Activated CD4-positive, alpha-beta T cell treated with anti-CD3 and anti-CD28 coated beads, Interleukin-2, amount 50 U/mL, for 24 hours (primary cell): ENCODE measurements at regions not wholly inside any gene's neighbourhood (a gene's known extent, or its start where the extent isn't known, plus 50 kb on each side); places are given as distances from the start of the nearest gene placed in this dataset.

Experiments
- DNase-seq, 2 donors: peaks; one replicate each; pipeline ENCODE4 v3.0.0-alpha.2; 2020; ENCODE audit warnings: low read depth in 1 of 2, low spot score in 1 of 2

DNA sequence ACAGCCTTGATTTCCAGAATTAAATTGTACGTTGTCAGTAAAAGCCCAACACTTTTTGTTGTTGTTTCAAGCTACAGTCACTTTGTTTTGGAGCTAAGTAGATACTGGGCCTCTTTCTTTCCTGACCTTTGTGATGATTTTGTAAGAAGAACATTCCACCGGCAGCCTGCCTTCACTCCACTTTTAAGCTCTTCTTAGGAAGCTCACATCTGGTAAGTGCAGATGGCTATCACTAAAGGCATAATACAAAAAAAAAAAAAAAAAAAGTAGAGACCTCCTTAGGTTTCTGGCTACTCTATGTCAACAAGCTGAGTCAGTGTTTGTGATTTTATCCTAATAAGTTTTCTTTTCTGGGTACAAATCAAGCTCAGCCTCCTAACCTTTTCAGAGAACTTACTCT lies 1922.1 kb upstream of the WWC1 start:
- DNase-seq, result no peak

GRCh38 chr5:166369807-166370206 lies 1921.6 kb upstream of the WWC1 start:
- DNase-seq, result no peak

GRCh38 chr5:166370928-166371690 lies 1920.3 kb upstream of the WWC1 start:
- no peak for DNase-seq

DNA sequence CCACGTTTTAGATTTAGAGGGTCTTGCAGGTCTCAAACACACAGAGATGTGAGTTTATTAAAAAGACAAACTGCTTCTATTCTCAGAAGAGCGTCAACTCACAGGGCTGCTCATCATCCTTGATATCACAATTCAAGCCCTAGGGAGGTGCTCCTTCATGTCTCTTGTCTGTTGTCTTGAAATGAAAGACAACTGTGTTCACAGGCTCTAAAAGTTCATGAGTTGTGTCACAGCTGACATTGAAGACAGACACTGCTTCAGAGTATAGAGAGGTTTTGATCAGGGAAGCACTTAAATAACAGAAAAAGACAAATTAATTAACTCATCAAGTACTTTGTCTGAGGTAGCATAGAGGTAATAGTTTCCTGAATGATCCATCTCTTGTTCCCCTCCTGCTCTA lies 1917.6 kb upstream of the WWC1 start:
- no peak for DNase-seq

DNA sequence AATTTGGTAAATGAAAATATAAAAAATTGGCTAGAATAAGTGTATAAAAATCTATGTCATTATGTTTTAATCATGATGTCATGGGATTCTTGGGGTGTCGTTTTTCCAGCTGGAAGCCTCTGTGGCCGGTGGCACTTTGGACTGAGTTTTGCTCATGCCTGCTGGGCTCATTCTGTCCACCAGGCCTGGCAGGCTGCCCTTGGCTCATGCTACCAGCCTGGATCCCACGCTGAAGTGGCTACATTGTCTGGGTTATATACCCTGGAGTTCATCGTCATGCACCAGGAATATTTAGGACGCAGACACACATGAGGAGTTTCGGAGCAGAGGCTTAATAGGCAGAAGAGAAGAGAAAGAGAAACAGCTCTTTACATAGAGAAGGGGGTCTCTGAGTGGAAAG lies 1913.7 kb upstream of the WWC1 start:
- no peak for DNase-seq

GRCh38 chr5:166379517-166379916 lies 1911.9 kb upstream of the WWC1 start:
- no peak for DNase-seq

- no peak for DNase-seq
These were observed 1909.4 kb upstream of the WWC1 start for GRCh38 chr5:166382031-166382430.

- no peak for DNase-seq
These were observed 1893.3 kb upstream of the WWC1 start for GRCh38 chr5:166398131-166398530.

DNA sequence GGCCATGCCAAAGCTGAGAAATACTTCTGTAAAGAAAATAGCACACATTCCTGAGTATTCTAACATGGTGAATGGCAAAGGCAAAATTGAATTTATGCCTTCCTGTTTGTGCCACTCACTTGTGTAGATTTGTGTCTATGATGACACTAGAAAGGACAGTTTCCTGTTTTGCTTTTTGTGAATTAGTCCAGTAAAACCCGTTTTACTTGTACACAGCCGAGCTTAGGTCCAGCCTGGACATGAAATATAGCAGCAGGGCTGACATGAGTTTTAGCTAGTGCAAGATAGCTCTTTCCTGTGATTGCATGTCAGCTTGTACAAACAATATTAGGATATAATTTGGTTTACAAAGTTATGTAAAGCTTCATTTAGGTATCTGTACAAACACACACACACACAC lies 1891.7 kb upstream of the WWC1 start:
- DNase-seq, result no peak

DNA sequence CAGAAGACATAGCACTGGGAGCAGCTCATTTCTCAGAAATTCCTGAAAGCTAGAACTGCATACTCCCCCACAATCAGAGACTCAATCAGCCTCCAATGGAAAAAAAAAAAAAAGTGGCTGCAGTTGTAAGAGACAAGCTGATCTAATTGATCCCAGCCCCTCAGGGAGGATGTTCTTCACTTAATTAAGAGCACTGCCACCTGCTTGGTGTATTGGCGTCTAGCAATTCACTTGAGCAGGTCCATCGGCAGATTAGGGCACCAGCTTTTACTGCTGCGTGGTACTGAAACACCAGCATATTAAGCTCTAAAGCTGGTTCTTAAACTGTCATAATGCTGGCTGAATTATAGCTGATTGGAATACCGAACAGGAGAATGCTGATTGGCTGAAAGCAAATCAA lies 1890.1 kb upstream of the WWC1 start:
- no peak for DNase-seq

DNA sequence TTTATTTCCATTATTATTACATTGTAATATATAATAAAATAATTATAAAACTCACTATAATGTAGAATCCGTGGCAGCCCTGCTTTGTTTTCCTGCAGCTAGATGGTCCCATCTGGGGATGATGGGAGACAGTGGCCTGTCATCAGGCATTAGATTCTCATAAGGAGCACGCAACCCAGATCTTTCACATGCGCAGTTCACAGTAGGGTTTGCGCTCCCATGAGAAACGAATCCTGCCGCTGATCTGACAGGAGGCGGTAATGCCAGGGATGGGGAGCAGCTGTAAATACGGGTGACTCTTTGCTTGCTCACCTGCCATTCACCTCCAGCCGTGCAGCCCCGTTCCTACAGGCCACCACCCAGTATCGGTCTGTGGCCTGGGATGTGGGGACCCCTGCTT lies 1879.3 kb upstream of the WWC1 start:
- DNase-seq, result no peak

- no peak for DNase-seq
These were observed 1864.2 kb upstream of the WWC1 start for GRCh38 chr5:166427211-166427610.

- no peak for DNase-seq
These were observed 1863.1 kb upstream of the WWC1 start for GRCh38 chr5:166428264-166428803.

DNA sequence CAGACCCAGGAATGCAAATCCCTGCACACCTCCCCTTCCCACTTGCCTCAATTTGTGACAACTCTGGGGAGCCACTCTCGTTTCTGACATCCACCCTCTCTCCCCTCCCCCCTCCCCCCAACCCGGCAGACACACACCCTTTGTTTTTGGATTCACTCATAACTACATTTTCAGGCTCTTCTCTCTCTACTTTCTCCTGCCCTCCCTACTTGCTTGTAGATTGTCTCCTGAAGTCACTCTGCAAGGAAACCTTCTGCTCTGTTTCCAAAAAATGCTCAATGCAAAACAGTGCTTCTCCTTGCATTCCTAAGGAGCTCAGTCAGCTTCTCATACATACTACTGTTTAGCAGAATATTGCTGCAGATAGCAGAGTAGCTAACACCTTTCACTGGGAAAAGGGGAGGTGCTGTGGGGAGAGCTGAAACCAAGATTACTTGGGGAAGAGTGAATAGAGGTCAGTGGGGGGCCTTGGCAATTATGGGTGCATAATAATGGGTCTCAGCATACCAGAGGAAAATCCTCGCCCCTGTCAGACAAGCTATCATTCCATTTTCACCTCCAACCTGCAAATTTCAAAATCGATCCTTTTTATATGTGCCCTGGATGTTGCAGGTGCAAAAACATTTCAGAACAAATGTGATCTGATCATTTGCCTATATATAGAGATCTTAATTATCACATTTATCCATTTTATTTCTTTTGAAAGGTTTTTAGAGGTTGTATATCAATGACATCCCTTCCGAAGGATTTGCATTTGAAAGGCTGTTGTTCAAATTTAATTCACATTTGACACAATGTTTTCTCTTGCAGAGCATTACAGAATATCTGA lies 1860.7 kb upstream of the WWC1 start:
- DNase-seq, result no peak

GRCh38 chr5:166431456-166431855 lies 1860.0 kb upstream of the WWC1 start:
- no peak for DNase-seq

GRCh38 chr5:166433679-166434078 lies 1857.8 kb upstream of the WWC1 start:
- no peak for DNase-seq

DNA sequence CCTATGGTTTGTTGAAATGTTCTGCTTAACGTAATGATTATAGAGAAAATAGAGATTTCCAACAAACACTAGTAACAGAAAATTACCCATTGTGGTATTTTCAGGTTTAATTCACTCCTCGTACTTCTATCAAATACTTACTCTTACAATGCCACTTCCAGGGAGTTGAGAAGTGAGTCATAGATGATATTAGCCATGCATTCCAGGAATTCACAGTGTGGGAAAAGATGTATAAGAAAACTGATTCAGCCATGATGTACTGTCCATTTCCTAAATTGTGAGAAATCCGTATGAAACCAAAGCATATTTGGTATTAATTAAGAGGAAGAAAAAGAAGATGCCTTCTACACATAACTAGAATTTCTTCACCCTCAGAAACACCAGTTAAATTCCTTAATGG lies 1854.6 kb upstream of the WWC1 start:
- DNase-seq, result no peak

- no peak for DNase-seq
These were observed 1805.1 kb upstream of the WWC1 start for GRCh38 chr5:166486348-166486747.

DNA sequence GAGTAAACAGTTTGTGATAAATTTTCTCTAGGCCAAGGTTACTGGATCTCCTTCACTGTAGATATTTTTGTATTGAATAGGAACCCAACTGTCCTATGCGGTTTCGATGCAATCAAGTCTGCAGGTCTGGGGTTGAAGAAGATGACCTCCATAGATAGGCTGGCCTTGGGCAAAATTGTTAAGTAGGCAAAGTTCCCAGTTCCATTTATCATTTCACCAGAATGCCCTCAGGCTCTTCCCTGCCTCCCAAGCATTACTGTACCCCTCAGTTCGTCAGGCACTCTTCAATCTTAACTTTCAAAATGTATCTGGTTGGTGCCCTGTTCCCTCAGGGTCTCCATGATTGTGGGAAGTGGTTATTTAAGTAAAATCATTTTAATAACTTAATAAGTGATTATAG lies 1802.9 kb upstream of the WWC1 start:
- DNase-seq, result no peak

GRCh38 chr5:166493040-166493439 lies 1798.4 kb upstream of the WWC1 start:
- DNase-seq, result no peak

GRCh38 chr5:166493612-166494011 lies 1797.8 kb upstream of the WWC1 start:
- DNase-seq, result no peak

DNA sequence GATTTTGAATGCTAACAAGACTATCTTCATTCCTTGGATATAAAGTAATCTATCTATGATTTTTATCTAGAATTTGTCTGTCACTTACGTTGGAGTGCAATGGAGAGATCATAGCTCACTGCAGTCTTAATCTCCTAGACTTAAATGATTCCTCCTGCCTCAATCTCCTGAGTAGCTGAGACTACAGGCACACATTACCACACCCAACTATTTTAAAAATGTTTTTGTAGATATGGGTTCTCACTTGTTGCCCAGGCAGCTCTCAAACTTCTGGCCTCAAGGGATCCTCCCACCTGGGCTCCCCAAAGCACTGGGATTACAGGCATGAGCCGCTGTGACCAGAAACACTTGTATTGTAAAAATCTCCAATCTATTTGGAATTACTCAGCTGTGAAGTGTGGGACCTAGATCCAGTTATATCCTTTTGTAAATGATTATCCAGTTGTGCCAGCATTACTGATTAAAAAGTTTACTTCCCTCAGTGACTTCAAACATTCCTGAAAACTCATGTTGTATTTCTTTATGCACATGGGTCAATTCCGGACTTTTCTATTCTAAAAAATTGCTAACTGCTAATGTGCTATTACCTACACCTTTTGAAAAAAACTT lies 1793.8 kb upstream of the WWC1 start:
- no peak for DNase-seq
